NT2/D1 (cell line): ENCODE measurements at regions not wholly inside any gene's neighbourhood (a gene's known extent, or its start where the extent isn't known, plus 50 kb on each side); places are given as distances from the start of the nearest gene placed in this dataset.

ENCODE experiments used
- SUZ12 ChIP-seq: IDR thresholded peaks from 2 replicates; pipeline ENCODE4 v1.6.1; 2011; ENCODE audit not compliant: insufficient read length, insufficient read depth; ENCODE audit errors: extremely low read depth
- YY1 ChIP-seq: IDR thresholded peaks from 2 replicates; pipeline ENCODE4 v1.6.1; 2011; ENCODE audit not compliant: insufficient read length, insufficient read depth
- ZNF274 ChIP-seq: IDR thresholded peaks from 2 replicates; pipeline ENCODE4 v1.6.1; 2011; ENCODE audit warnings: mild to moderate bottlenecking, low read depth, low read length

GRCh38 chr1:8213136-8213535, 104.8 kb upstream of the SLC45A1 start:
- TF ChIP-seq YY1, result no peak
- TF ChIP-seq ZNF274, result no peak
- TF ChIP-seq SUZ12, result no peak
